AG09319 (cell line): ENCODE measurements at regions not wholly inside any gene's neighbourhood (a gene's known extent, or its start where the extent isn't known, plus 50 kb on each side); places are given as distances from the start of the nearest gene placed in this dataset.

Experiments
- DNase-seq: peaks from one replicate; pipeline ENCODE4 v3.0.0-alpha.2; 2010; ENCODE audit warnings: low read depth; ENCODE audit errors: extremely low read depth
- TF ChIP-seq, protein P1 (sequence below): IDR thresholded peaks from 2 replicates; pipeline ENCODE4 v1.5.1; 2011; ENCODE audit warnings: low read depth, mild to moderate bottlenecking, inconsistent platforms, low read length, moderate library complexity

DNA sequence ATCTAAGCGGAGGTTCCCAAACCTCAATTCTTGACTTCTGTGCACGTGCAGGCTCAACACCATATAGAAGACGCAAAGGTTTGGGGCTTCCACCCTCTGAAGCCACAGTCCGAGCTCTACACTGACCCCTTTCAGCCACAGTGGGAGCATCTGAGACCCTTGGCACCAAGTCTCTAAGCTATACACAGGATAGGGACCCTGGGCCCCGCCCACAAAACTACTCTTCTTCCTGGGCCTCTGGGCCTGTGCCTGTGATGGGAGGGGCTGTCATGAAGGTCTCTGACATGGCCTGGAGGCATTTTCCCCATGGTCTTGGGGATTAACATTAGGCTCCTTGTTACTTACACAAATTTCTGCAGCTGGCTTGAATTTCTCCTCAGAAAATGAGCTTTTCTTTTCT is 1374.1 kb upstream of the NXPH2 start:
- no peak for DNase-seq
- TF ChIP-seq, protein P1, sequence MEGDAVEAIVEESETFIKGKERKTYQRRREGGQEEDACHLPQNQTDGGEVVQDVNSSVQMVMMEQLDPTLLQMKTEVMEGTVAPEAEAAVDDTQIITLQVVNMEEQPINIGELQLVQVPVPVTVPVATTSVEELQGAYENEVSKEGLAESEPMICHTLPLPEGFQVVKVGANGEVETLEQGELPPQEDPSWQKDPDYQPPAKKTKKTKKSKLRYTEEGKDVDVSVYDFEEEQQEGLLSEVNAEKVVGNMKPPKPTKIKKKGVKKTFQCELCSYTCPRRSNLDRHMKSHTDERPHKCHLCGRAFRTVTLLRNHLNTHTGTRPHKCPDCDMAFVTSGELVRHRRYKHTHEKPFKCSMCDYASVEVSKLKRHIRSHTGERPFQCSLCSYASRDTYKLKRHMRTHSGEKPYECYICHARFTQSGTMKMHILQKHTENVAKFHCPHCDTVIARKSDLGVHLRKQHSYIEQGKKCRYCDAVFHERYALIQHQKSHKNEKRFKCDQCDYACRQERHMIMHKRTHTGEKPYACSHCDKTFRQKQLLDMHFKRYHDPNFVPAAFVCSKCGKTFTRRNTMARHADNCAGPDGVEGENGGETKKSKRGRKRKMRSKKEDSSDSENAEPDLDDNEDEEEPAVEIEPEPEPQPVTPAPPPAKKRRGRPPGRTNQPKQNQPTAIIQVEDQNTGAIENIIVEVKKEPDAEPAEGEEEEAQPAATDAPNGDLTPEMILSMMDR, result no peak

DNA sequence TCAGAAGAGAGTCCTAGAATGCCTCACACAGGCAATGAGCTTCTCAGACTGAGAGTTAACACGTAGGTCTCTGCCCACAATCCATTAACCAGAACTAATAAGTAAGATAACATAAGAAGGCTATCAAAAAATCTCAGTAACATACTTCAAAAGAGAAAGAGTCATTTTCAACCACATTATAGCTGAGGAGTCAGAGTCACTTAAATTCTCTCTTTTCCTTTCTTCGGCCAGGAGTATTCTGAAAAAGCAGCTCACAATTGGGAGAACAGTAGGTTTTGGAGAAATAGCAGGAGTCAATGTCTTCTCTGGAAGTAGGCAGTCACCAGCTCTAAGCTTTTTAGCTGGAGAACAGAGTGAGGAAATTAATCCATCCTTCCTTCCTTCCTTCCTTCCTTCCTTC is 1364.4 kb upstream of the NXPH2 start:
- TF ChIP-seq, protein P1, result no peak
- no peak for DNase-seq

DNA sequence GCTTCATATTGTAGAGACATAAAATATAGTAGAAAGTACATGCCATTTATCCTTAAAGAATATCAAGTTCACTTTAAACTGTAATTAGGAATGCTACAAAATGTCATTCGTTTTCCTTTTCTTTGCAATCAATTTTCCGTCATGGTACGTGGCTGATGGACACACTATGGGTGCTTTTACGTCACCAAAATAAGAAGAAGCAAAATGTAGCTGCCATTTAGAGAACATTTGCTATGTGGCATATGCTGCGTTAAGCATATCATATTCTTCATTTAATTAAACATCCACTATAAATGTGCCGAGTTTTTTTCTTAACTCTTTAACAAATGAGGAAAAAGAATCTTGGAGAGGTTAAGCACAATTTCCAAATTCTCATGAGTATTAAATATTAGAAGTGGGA is 1358.5 kb upstream of the NXPH2 start:
- no peak for DNase-seq
- TF ChIP-seq, protein P1, result no peak

DNA sequence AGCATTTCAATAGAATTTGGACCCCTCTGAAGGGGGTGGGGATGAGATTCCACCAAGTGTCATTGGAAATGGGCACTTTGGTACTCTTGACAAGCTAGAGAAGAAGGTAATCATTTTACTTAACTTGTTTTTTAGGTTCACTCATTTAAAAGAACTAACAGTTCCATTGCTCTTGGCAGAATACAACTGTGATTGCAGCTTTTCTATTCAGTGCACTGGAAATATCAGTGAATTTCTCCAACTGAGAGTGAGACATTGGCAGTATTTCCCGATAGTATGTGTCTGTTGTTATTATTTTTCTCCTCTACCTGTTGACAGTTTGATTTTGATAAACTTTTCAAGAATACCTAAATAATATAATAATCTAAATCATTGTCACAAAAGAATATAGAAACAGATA is 1356.7 kb upstream of the NXPH2 start:
- no peak for DNase-seq
- TF ChIP-seq, protein P1, result no peak

DNA sequence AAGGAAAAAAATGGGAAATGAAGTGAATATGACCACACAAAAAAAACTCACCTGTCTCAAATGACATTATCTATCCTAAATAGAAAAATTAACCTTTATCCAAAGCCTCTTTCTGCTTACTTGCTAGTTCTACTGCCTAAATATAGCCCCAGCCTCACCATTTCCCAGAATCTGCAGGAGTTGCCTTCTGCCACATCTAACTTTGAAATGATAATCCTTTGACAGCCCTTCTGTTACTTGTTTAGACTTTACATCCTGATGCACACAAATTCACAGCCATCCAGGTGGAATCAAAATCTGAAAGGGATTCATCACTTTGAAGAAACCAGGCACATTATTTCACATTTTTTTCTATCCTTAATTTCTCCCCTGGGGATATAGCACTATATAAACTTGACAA is 1356.2 kb upstream of the NXPH2 start:
- TF ChIP-seq, protein P1, result no peak
- DNase-seq, result no peak

DNA sequence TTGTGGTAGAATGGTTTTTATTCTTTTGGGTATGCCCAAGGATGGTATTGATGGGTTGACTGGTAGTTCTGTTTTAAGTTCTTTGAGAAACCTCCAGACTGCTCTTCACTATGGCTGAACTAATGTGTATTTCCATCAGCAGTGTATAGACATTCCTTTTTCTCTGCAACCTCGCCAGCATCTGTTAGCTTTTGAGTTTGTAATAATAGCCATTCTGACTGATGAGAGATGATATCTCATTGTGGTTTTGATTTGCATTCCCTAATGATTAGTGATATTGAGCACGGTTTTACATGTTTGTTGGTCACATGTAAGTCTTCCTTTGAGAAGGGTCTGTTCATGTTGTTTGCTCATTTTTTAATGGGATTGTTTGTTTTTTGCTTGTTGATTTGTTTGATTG is 1348.7 kb upstream of the NXPH2 start:
- DNase-seq, result no peak
- TF ChIP-seq, protein P1, result no peak

DNA sequence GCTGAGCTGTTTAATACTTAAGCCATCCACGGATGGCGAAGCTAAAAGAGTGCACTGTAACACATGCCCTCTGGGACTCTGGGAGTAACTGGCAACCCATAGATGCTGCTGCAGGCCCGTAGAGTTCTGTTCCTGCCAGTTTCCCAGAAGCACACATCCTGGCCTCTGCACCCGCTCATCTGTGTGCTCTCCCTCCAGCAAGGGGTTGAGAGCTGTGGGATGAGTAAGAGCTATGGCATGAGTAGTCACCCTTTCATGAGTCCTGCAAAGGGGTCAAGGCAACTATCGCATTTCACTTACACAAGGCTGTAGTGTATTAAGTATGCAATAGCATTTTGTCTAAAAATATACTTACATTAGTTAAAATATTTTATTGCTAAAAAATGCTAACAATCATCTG is 1341.8 kb upstream of the NXPH2 start:
- no peak for DNase-seq
- TF ChIP-seq, protein P1, result no peak
